Stromal cell of bone marrow (primary cell): ENCODE measurements at regions not wholly inside any gene's neighbourhood (a gene's known extent, or its start where the extent isn't known, plus 50 kb on each side); places are given as distances from the start of the nearest gene placed in this dataset.
"Not testable (repeated sequence)": the region's sequence is repeated elsewhere in the genome, so short reads cannot be mapped to it uniquely, and the experiment has no call there.

ENCODE experiments used
- DNase-seq: peaks from one replicate; pipeline ENCODE4 v3.0.0-alpha.2; 2012; ENCODE audit warnings: low read depth

DNA sequence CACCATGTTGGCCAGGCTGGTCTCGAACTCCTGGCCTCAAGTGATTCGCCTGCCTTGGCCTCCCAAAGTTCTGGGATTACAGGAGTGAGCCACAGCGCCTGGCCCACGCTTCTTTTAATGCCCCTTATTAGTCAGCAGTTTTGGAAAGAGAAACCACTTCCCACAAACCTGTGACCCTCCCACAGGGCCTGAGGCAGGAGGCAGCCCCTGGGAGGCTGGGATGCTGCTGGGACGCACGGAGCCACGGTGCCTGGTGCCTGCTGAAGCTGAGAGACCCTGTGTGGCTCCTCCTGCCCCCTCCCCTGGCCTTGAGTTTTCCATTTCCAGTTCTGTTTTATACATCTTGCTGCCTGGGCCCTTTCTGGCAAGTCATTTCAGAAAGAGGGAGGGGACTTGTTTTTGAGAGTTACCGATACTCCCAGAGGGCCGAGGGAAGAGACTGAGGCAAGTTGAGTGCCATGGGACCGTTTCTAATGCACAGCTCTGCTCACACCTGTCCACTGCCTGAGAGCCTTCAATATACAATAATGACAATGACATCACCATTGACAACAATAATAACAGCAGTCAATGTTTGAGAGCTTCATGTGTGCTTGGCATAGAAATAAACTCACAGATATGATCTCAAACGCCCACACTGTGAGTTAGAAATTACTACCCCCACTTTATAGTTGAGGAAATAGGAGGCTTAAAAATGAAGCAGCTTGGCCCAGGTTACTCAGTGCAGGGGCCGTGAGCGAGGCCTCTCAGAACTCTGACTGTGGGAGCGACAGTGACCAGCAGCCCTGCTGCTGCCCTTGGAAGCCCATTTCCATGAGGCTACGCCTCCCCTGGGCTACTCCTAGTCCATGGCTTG lies 78.1 kb upstream of the YWHAQ start:
- no peak for DNase-seq

DNA sequence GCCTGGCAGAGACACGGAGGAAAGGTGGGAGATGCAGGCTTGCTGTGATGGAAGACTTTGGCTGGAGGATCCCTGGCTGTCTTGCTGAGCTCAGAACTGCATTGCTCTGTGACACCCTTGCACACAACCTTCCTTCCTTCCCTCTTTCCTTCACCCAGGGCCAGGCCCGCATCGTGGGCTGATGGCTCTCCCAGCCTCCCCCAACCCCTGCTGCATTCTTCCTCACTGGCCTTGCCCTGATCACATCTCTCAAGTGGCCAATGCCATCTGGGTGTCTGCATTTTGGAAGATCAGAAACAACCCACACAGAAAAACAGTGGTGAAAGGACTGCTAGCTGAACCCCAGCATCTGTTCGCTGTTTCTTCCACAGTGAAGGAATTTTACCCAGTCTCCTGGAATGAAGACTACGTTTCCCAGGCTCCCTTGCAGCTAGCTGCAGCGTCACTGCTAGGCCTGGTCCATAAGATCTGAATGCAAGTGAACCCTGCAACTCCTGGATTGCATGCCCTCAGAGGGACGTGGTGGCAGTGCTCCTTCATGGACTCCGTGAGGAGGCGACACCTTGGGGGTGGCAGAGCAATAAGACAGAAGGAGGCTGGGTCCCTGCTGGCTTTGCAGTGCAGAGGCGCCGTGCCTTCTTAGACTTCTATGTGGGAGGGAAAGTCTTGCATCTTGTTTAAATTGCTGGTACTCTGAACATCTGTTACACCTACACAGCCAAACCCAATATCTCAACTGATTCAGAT lies 78.9 kb upstream of the YWHAQ start:
- no peak for DNase-seq

DNA sequence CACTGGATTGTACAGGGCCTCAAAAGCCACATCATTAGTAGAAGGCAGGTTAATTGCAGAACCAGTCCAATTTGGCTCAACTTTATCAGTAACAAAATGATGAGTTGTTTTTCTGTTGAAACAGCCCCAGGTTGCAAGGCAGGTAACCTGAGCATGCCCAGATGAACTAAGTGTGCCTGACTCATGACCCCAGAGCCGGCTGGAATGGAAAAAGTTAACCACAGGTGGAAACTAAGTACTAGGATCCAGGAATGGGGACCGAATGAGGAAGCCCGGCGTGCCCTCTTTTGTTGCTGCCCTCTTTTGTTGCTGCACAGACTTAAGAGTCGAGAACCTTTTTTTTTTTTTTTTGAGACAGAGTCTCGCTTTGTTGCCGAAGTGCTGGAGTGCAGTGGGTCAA lies 79.5 kb upstream of the YWHAQ start:
- no peak for DNase-seq

DNA sequence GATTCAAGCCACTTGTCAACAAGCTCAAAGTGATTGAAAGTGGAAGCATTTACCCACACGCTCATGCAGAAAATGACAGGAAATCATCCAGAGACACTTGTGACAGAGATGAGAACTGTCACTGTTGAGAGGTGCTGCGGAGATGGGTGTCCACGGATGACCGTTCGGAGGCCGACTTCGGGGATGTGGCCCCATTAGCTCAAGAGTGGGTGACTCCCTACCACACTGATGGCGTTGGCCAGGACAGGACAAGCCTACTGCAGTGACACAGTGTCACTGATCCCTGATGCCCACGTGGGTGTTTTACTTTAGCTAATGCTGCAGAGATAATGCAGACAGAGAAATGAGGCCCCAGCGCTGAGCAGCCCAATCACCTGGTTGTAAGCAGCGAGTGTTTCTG lies 81.5 kb upstream of the YWHAQ start:
- DNase-seq = no peak

DNA sequence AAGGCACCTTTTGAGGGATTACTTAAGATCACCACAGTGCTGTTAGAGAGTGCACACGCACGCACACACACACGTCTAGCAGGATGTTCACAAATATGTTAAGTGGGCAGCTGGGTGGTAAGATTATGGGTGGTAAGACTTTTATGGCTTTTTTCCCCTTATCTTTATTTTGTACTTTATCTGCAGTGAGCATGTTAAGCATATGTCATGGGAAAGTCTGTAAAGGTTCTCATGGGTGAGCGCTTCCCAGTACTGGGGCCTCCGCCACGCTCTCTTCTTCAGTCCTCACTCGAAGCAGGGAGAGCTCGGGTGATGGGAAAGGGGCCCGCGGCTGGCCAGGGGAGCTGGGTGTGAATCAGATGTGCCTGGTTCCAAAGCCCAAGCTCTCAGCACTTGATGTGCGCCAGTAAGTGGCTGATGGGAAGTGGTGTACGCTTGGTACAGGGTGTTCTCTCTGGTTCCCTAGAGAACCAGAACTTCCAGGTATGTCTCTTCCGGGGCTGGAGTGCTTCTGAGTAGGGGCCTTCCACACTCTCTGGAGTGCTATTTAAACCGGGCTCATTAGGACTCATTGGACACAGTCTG lies 83.9 kb upstream of the YWHAQ start:
- no peak for DNase-seq

DNA sequence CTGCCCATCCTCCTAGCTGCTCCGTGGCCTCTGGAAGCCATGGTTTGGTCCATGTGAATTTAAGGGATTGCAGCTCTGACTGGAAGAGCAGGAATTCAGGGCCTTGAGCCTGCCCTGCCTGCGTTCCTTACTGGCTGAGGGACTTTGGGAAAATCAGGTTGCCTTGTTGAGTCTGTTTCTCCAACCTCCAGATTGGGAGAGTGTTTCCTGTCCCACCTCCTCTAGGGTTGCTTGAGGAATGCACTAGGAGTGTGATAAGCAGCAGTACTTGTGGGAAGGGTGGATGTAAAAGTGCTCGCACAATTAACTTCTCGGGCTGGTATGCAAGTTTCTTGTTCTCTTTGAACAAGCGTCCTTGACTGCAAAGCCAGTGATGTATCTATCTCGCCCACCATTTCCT lies 84.4 kb upstream of the YWHAQ start:
- no peak for DNase-seq

DNA sequence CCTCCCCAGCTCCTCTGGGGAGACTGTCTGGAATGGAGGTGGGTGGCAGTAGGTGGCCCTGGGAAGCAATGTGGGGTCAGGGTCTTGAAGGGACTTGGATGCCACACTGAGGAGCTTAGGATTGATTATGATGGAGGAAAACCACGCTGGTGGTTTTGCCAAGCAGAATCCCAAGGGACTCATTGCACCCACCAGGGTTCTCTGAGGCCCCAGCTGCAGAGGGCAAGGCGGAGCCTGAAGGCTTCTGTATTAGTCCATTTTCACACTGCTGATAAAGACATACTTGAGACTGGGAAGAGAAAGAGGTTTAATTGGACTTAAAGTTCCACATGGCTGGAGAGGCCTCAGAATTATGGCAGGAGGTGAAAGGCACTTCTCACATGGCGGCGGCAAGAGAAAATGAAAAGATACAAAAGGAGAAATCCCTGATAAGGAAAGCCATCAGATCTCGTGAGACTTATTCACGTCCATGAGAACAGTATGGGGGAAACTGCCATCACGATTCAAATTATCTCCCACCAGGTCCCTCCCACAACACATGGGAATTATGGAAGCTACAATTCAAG lies 87.2 kb upstream of the YWHAQ start:
- no peak for DNase-seq

DNA sequence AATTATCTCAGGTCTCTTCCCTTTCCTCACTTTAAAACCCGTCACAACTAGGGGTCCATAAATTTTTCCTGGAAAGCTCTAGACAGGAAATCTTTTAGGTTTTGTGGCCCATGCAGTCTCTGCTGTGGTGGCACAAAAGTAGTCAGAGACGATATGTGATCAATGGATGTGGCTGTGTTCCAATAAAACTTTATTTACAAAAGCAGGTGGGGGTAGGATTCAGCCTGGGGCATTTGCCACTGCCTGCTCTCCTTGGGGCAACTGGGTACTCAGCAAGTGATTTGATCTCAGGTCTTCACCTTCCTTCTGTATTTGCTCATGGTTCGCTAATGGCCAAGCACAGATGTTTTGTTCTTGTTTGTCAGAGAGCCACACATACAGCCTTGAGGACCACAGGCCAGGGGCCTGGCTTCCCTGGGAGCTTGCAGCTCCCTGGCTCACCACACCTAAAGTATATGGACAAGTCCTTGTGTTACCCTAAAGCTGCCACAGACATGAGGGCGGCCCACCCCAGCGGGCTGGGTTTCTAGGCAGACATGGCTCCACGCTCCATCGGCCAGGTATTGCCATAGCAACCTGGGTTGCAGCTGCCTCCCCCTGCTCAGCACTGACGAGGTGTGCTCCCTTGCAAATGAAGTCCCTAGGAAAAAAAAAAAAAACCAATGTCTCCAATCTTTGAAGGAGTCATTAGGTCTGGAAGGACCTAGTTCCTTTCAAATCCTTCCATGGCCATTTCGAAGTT lies 89.7 kb upstream of the YWHAQ start:
- no peak for DNase-seq

DNA sequence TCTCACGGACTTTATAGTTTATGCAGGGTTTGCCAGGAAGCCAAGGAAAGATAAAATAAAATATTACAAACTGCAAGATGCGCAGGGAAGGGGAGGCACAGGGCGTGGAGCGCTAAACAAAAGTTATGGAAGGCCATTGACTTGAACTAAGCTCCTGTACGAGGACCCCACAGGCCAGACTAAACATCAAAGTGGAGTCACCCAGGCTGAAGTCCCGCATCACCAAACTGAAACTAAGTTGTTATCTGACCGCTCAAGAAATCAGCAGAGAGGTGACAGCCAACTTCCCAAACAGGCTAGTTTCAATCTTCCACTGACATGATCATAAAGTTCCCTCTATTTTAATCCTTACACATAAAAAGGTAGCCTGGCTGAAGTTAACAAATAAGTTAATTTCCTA lies 90.5 kb upstream of the YWHAQ start:
- DNase-seq = no peak

DNA sequence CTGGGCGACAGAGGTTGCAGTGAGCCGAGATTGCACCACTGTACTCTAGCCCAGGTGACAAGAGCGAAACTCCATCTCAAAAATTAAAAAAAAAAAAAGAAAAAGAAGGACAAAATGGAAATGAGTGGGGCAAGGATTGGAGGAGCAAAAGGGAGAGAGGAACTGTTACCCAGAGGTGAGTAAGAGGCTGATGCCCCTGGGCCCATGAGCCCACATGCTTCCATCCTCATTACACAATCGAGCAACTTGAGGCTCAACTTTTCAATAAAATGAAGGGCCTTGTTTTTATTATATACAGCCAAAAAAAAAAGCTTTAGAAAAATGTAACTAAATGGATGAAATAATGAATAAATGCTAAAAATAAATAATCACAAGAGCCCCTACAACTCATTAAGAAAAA lies 91.7 kb upstream of the YWHAQ start:
- no peak for DNase-seq

DNA sequence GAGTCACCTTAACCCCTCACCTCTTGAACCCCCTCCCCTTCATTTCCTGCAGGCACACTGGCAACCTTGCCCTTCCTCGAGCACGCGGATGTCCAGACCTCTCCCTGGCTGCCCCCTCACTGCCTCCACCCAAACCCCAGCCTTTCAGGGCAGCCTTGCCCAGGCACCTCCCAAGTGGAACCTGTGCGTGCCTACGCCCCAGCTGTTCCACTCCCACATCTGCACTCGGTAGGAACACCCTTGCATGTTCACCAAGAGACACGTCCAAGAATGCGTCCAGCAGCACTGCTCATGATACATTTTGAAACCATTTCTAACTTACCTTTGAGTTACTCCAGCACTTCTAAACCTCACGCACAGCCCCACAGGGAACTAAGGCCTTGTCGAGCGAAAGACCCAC lies 93.8 kb upstream of the YWHAQ start:
- DNase-seq = no peak

DNA sequence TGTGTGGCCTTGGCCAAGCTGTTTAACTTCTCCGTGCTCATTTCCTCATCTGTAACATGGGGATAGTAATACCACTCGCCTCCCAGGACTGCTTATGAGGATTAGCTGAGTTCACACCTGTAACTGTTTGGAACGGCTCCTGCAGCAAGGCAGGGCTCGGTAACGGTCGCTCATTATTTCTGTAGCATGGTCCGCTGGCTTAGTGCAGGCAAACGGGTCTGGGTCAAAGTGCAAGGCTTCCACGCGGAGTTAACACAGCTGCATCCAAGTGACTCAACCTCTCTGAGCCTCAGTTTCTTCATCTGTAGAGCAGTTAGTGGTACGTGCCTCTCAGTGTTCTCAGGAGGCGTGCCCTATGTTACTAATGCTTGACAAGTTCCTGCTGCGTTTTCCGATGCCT lies 94.3 kb upstream of the YWHAQ start:
- DNase-seq = no peak

DNA sequence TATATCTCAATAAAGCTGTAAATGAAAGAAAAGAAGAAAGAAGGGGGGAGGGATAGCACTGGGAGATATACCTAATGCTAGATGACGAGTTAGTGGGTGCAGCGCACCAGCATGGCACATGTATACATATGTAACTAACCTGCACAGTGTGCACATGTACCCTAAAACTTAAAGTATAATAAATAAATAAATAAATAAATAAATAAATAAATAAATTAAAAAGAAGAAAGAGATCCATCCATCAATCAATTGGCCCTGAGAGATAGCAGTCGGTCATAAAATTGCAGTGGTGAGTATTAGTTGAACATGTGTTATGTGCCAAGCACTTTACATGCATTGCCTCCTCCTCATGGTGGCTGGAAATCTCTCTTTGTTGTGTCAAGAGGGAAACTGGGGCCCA lies 95.2 kb upstream of the YWHAQ start:
- not testable (repeated sequence) for DNase-seq

DNA sequence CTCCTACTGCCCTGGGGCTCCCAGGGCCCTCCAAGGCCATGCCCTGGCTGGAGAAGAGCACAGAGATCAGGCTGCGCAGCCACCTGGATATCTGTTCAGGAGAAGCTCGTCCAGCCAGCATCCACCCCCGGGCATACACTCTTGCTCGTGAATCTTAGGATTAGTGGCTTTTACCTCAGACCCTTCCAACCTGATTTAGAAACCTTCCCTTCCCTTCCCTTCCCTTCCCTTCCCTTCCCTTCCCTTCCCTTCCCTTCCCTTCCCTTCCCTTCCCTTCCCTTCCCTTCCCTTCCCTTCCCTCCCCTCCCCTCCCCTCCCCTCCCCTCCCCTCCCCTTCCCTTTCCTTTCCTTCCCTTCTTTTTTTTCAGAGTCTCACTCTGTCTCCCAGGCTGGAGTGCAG lies 99.7 kb upstream of the YWHAQ start:
- not testable (repeated sequence) for DNase-seq

DNA sequence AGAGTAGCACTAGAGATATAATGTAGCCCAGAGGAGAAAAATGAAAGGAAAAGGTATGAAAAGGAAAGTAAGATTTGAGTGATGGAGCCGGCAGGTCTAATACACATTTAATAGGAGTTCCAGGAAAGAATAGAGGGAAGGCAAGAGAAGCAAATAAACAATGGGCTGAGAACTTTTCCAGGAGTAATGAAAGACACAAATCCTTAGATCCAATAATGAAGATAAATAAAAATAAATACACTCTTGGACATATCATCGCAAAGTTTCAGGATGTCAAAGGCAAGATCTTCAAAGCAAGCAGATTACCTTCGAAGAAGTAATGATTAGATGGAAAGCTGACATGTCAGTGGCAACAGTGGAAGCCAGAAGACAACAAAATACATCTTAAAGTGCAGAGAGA lies 102.0 kb upstream of the YWHAQ start:
- DNase-seq = no peak

DNA sequence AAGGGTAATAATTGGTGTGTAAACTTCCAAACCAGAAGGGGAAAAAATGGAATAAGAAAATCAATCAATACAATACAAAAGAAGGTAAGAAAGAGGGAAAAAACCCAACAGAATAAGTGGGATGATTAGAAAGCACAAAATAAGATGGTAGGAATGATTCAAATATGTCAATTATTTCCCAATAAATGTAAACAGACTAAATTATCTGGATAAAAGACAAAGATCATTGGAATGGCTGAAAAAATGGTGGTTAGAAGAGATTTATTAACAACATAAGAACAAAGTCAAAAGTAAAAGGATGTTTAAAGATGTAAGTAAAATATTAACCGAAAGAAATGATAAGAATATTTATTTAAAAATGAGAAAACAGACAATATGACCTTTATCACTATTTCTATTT lies 103.5 kb upstream of the YWHAQ start:
- no peak for DNase-seq

DNA sequence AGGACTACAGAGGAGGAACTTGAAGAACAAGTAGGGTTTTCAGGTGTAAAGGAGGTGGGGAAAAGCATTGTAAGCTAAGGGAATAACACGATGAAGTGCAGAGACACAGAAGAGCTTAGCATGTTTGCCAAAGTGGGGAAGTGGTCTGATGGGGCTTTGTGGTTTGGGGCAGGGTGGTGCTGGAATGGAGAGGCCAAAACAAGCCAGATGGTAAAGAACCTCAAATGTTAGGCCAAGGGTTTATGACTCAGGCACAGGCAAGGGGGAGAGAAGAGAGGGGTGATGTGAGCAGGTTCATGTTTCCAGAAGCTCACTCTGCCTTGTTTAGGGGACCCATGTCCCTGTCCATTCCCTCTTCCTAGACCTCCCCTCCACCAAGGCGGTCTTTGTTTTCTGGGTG lies 104.5 kb upstream of the YWHAQ start:
- no peak for DNase-seq

DNA sequence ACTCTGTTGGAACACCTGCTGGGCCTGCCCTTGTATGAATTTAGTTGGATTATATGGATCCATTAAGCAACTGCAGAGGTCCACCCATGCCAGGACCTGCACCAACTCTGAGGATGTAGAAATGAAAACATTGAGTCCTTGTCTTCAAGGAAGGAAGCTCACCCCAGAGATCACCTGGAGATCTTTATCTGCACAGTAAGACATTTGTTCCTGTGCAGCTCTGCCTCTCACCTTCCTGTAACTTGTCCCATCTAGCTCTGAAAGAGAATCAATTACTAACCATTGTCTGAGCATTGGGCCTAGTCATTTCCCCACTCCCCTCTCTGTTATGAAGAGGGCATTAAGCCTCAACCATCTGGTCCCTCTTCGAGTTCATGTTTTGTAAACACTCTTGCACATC lies 105.2 kb upstream of the YWHAQ start:
- DNase-seq = no peak

DNA sequence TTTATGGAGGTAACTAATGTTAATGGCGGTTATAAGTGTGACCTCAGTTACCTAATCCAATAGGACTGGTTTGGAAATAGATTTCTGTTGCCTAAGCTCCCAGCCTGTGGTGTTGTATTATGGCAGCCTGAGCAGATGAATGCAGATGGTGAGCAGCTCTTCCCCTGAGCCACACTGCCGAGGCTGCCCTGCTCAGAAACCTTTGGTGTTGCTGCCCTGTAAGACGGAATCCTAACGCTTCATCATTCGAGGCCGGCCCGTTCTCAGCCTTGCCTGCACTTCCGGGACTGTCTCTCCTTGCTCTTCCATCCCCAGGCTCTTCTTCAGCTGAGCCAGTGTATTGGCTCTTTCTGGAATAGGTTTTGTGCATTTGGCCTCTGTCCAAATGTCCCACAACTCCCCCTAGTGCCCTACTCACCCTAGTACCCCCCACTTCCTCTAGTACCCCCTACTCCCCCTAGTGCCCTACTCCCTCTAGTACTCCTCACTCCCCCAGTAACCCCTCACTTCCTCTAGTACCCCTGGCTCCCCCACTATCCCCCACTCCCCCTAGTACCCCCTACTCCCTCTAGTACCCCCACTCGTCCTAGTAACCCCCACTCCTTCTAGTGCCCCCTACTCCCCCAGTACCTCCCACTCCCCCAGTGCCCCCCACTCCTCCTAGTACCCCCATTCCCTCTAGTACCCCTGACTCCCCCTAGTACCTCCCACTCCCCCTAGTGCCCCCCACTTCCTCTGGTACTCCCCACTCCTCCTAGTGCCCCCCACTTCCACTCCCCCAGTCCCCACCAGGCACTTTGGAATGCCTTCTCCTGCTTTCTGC lies 106.0 kb upstream of the TAF1B start:
- no peak for DNase-seq

DNA sequence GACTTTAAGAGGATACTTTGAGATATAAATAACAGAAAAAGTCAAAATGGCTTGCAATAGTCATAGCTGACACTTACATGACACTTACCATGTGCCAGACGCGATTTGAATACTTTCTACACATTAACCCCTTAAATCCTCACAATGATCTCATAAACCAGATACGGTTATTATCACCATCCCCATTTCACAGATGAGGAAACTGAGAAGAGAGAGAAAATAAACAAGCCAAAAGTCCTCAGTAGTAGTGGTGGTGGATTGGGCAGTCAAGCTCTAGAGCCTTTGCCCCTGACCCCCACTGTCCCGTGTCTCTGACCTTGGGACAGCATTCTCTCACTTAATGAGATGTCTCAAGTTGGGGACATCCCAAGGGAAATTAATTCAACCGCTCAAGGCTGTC lies 105.2 kb upstream of the TAF1B start:
- no peak for DNase-seq
